ENCODE measurements at regions not wholly inside any gene's neighbourhood (a gene's known extent, or its start where the extent isn't known, plus 50 kb on each side); places are given as distances from the start of the nearest gene placed in this dataset.

DNA sequence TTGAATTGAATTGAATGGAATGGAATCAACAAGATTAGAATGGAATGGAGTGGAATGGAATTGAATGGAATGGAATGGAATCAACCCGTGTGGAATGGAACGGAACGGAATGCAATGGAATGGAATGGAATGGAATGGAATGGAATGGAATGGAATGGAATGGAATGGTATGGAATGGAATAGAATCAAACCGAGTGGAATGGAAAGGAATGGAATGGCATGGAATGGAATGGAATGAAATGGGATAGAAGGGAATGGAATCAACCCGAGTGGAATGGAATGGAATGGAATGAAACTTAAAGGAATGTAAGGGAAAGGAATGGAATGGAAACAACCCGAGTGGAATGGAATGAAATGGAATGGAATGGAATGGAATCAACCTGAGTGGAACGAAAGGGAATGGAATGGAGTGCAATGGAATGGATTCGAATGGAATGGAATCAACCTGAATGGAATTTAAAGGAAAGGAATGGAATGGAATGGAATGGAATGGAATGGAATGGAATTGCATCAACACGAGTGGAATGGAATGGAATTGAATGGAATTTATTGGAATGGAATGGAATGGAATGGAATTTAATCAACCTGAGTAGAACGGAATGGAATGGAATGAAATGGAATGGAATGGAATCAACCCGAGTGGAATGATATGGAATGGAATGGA is 1146.6 kb downstream of the RPIA start:
- TF ChIP-seq, protein P1, sequence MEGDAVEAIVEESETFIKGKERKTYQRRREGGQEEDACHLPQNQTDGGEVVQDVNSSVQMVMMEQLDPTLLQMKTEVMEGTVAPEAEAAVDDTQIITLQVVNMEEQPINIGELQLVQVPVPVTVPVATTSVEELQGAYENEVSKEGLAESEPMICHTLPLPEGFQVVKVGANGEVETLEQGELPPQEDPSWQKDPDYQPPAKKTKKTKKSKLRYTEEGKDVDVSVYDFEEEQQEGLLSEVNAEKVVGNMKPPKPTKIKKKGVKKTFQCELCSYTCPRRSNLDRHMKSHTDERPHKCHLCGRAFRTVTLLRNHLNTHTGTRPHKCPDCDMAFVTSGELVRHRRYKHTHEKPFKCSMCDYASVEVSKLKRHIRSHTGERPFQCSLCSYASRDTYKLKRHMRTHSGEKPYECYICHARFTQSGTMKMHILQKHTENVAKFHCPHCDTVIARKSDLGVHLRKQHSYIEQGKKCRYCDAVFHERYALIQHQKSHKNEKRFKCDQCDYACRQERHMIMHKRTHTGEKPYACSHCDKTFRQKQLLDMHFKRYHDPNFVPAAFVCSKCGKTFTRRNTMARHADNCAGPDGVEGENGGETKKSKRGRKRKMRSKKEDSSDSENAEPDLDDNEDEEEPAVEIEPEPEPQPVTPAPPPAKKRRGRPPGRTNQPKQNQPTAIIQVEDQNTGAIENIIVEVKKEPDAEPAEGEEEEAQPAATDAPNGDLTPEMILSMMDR (IDR thresholded peaks at IDR 0.05; ENCODE audit: poor library complexity), result no peak
- TF ChIP-seq EZH2 (IDR thresholded peaks at IDR 0.05; ENCODE audit: borderline replicate concordance) (no peak), EZH2phosphoT487 (IDR thresholded peaks at IDR 0.05; ENCODE audit: low read depth, severe bottlenecking, unreplicated experiment) (no peak)
